SK-N-SH treated with all-trans-retinoic acid at 6 μM for 48 hours (cell line): ENCODE measurements at regions not wholly inside any gene's neighbourhood (a gene's known extent, or its start where the extent isn't known, plus 50 kb on each side); places are given as distances from the start of the nearest gene placed in this dataset.

Experiments used
- BACH2 ChIP-seq: fragments of 250-450 bp; sonication (Bioruptor Pico); IDR thresholded peaks from 2 replicates; pipeline ENCODE4 v1.9.0; 2021; ENCODE audit warnings: mild to moderate bottlenecking, borderline replicate concordance
- CREB5 ChIP-seq: fragments of 250-450 bp; sonication (Bioruptor Pico); IDR thresholded peaks from 2 replicates; pipeline ENCODE4 v1.5.1; 2020; ENCODE audit warnings: low read depth, mild to moderate bottlenecking, moderate library complexity
- RARB ChIP-seq: fragments of 250-450 bp; sonication (Bioruptor Pico); IDR thresholded peaks from 2 replicates; pipeline ENCODE4 v1.8.0; 2021; ENCODE audit warnings: mild to moderate bottlenecking, moderate library complexity
- TCF4 ChIP-seq: fragments of 250-450 bp; sonication (Bioruptor Pico); IDR thresholded peaks from 2 replicates; pipeline ENCODE4 v1.8.0; 2021; ENCODE audit warnings: mild to moderate bottlenecking, moderate library complexity, borderline replicate concordance
- TOX ChIP-seq: fragments of 250-450 bp; sonication (Bioruptor Pico); IDR thresholded peaks from 2 replicates; pipeline ENCODE4 v1.8.0; 2021; ENCODE audit warnings: mild to moderate bottlenecking, moderate library complexity, borderline replicate concordance
- ZFP30 ChIP-seq: fragments of 450-650 bp; formaldehyde crosslinking; IDR thresholded peaks from 2 replicates; pipeline ENCODE4 v1.5.0; 2022; ENCODE audit warnings: mild to moderate bottlenecking, moderate library complexity
- ZNF70 ChIP-seq: fragments of 450-650 bp; formaldehyde crosslinking; IDR thresholded peaks from 2 replicates; pipeline ENCODE4 v1.5.0; 2020; ENCODE audit warnings: mild to moderate bottlenecking, moderate library complexity

GRCh38 chr3:18064586-18064985 is 322.2 kb upstream of the TBC1D5 start:
- no peak for TF ChIP-seq TOX (CRISPR knock-in tag)
- TF ChIP-seq ZNF70 = no peak
- no peak for TF ChIP-seq CREB5 (CRISPR knock-in tag)
- TF ChIP-seq ZFP30 (CRISPR knock-in tag) = no peak
- no peak for TF ChIP-seq TCF4 (CRISPR knock-in tag)
- no peak for TF ChIP-seq BACH2 (CRISPR knock-in tag)
- TF ChIP-seq RARB (CRISPR knock-in tag) = no peak
